ACC112 (cell line): ENCODE measurements at regions not wholly inside any gene's neighbourhood (a gene's known extent, or its start where the extent isn't known, plus 50 kb on each side); places are given as distances from the start of the nearest gene placed in this dataset.

Experiments
- H2AFZ ChIP-seq: fragments of 200-600 bp; sonication (generic); one replicate; pipeline ENCODE4 v1.6.0; 2017; ENCODE audit warnings: antibody characterized with exemption, low read length; ENCODE audit not compliant: unreplicated experiment
- H3K27ac ChIP-seq: fragments of 200-600 bp; sonication (generic); 2 replicates; pipeline ENCODE4 v1.5.1; 2014; ENCODE audit warnings: low read depth, mild to moderate bottlenecking, antibody characterized with exemption, low read length, moderate library complexity
- H3K27me3 ChIP-seq: fragments of 200-600 bp; sonication (generic); 2 replicates; pipeline ENCODE4 v1.6.1; 2014; ENCODE audit warnings: mild to moderate bottlenecking, antibody characterized with exemption, low read length, moderate library complexity, mixed read lengths; ENCODE audit not compliant: insufficient read depth
- H3K36me3 ChIP-seq: fragments of 200-600 bp; sonication (generic); 2 replicates; pipeline ENCODE4 v1.6.1; 2016; ENCODE audit warnings: mild to moderate bottlenecking, antibody characterized with exemption, low read length, moderate library complexity, mixed read lengths; ENCODE audit not compliant: insufficient read depth
- H3K4me1 ChIP-seq: fragments of 200-600 bp; sonication (generic); one replicate; pipeline ENCODE4 v1.6.1; 2016; ENCODE audit warnings: low read length, mixed read lengths; ENCODE audit not compliant: insufficient read depth, unreplicated experiment, control insufficient read depth
- H3K4me3 ChIP-seq: fragments of 200-600 bp; sonication (generic); 2 replicates; pipeline ENCODE4 v1.5.1; 2014; ENCODE audit warnings: mild to moderate bottlenecking, low read depth, low read length
- H3K79me2 ChIP-seq: fragments of 200-600 bp; sonication (generic); one replicate; pipeline ENCODE4 v1.6.0; 2016; ENCODE audit warnings: low read length; ENCODE audit not compliant: control insufficient read depth, unreplicated experiment, insufficient read depth

GRCh38 chr20:12068121-12068520, 150.4 kb downstream of the BTBD3 start:
- Histone ChIP-seq H3K4me1 (no peaks in the 10 kb centered on the region), H3K79me2 (no peaks in the 10 kb centered on the region), H2AFZ (no peak overlapping the region), H3K4me3 (no peak overlapping the region), H3K27me3 (no peaks in the 10 kb centered on the region), H3K36me3 (no peaks in the 10 kb centered on the region), H3K27ac (no peak overlapping the region)

- Histone ChIP-seq H3K4me1 (no peaks in the 10 kb centered on the region), H3K27ac (no peak overlapping the region), H2AFZ (no peak overlapping the region), H3K4me3 (no peak overlapping the region), H3K36me3 (no peaks in the 10 kb centered on the region), H3K27me3 (no peaks in the 10 kb centered on the region), H3K79me2 (no peaks in the 10 kb centered on the region)
Measured at GRCh38 chr20:12069181-12069580, 151.5 kb downstream of the BTBD3 start.

GRCh38 chr20:12072221-12072953, 154.7 kb downstream of the BTBD3 start:
- no peaks in the 10 kb centered on the region for H3K79me2 ChIP-seq
- no peak overlapping the region for H2AFZ ChIP-seq
- H3K36me3 ChIP-seq: no peaks in the 10 kb centered on the region
- no peaks in the 10 kb centered on the region for H3K27me3 ChIP-seq
- H3K4me3 ChIP-seq: no peak overlapping the region
- H3K4me1 ChIP-seq: no peaks in the 10 kb centered on the region
- H3K27ac ChIP-seq: no peak overlapping the region

GRCh38 chr20:12072954-12073264, 155.2 kb downstream of the BTBD3 start:
- no peaks in the 10 kb centered on the region for H3K4me1 ChIP-seq
- no peaks in the 10 kb centered on the region for H3K79me2 ChIP-seq
- H3K36me3 ChIP-seq: no peaks in the 10 kb centered on the region
- no peak overlapping the region for H3K4me3 ChIP-seq
- no peak overlapping the region for H3K27ac ChIP-seq
- no peaks in the 10 kb centered on the region; the same call in 1 of the 2 replicates for H3K27me3 ChIP-seq
- H2AFZ ChIP-seq: no peak overlapping the region

GRCh38 chr20:12074111-12074655, 156.5 kb downstream of the BTBD3 start:
- Histone ChIP-seq H3K4me3 (no peak overlapping the region), H3K36me3 (no peaks in the 10 kb centered on the region), H3K27me3 (peaks cover 6% of the 10 kb centered on the region; the same call in 1 of the 2 replicates), H3K4me1 (no peaks in the 10 kb centered on the region), H3K79me2 (no peaks in the 10 kb centered on the region), H3K27ac (no peak overlapping the region), H2AFZ (no peak overlapping the region)

GRCh38 chr20:12076200-12076599, 158.5 kb downstream of the BTBD3 start:
- Histone ChIP-seq H3K36me3 (no peaks in the 10 kb centered on the region), H3K4me3 (no peak overlapping the region), H3K4me1 (no peaks in the 10 kb centered on the region), H2AFZ (no peak overlapping the region), H3K79me2 (no peaks in the 10 kb centered on the region), H3K27ac (no peak overlapping the region), H3K27me3 (peaks cover 11% of the 10 kb centered on the region; the same call in 1 of the 2 replicates)

GRCh38 chr20:12077875-12078274, 160.2 kb downstream of the BTBD3 start:
- H3K4me1 ChIP-seq: no peaks in the 10 kb centered on the region
- peaks cover 11% of the 10 kb centered on the region; the same call in 1 of the 2 replicates for H3K27me3 ChIP-seq
- H3K79me2 ChIP-seq: no peaks in the 10 kb centered on the region
- no peak overlapping the region for H3K4me3 ChIP-seq
- H3K27ac ChIP-seq: no peak overlapping the region
- no peak overlapping the region for H2AFZ ChIP-seq
- no peaks in the 10 kb centered on the region for H3K36me3 ChIP-seq

GRCh38 chr20:12079490-12079889, 161.8 kb downstream of the BTBD3 start:
- Histone ChIP-seq H2AFZ (no peak overlapping the region), H3K27ac (no peak overlapping the region), H3K36me3 (no peaks in the 10 kb centered on the region), H3K79me2 (no peaks in the 10 kb centered on the region), H3K27me3 (peaks cover 11% of the 10 kb centered on the region; the same call in 1 of the 2 replicates), H3K4me1 (no peaks in the 10 kb centered on the region), H3K4me3 (no peak overlapping the region)

GRCh38 chr20:12083269-12083668, 165.6 kb downstream of the BTBD3 start:
- Histone ChIP-seq H3K4me3 (no peak overlapping the region), H3K27me3 (peaks cover 9% of the 10 kb centered on the region; the same call in 1 of the 2 replicates), H3K36me3 (no peaks in the 10 kb centered on the region), H3K4me1 (no peaks in the 10 kb centered on the region), H3K79me2 (no peaks in the 10 kb centered on the region), H2AFZ (no peak overlapping the region), H3K27ac (no peak overlapping the region)

- H3K4me1 ChIP-seq: no peaks in the 10 kb centered on the region
- H3K4me3 ChIP-seq: no peak overlapping the region
- no peak overlapping the region for H3K27ac ChIP-seq
- H3K36me3 ChIP-seq: no peaks in the 10 kb centered on the region
- H3K27me3 ChIP-seq: peaks cover 4% of the 10 kb centered on the region; the same call in 1 of the 2 replicates
- H3K79me2 ChIP-seq: no peaks in the 10 kb centered on the region
- H2AFZ ChIP-seq: no peak overlapping the region
Measured at GRCh38 chr20:12084482-12084881, 166.8 kb downstream of the BTBD3 start.

- Histone ChIP-seq H3K4me3 (no peak overlapping the region), H3K4me1 (no peaks in the 10 kb centered on the region), H3K27me3 (no peaks in the 10 kb centered on the region), H3K27ac (no peak overlapping the region), H2AFZ (no peak overlapping the region), H3K36me3 (no peaks in the 10 kb centered on the region), H3K79me2 (no peaks in the 10 kb centered on the region)
Measured at GRCh38 chr20:12086359-12086758, 168.7 kb downstream of the BTBD3 start.
